ENCODE measurements at regions not wholly inside any gene's neighbourhood (a gene's known extent, or its start where the extent isn't known, plus 50 kb on each side); places are given as distances from the start of the nearest gene placed in this dataset.

- TF ChIP-seq, protein P1, sequence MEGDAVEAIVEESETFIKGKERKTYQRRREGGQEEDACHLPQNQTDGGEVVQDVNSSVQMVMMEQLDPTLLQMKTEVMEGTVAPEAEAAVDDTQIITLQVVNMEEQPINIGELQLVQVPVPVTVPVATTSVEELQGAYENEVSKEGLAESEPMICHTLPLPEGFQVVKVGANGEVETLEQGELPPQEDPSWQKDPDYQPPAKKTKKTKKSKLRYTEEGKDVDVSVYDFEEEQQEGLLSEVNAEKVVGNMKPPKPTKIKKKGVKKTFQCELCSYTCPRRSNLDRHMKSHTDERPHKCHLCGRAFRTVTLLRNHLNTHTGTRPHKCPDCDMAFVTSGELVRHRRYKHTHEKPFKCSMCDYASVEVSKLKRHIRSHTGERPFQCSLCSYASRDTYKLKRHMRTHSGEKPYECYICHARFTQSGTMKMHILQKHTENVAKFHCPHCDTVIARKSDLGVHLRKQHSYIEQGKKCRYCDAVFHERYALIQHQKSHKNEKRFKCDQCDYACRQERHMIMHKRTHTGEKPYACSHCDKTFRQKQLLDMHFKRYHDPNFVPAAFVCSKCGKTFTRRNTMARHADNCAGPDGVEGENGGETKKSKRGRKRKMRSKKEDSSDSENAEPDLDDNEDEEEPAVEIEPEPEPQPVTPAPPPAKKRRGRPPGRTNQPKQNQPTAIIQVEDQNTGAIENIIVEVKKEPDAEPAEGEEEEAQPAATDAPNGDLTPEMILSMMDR (IDR thresholded peaks at IDR 0.05): no peak
- no peak for TF ChIP-seq POLR2A (IDR thresholded peaks at IDR 0.05)
These were observed 111.6 kb downstream of the MED10 start for GRCh38 chr5:6266671-6267197.

Measured in heart left ventricle (tissue), 13 donors.